HG03558 (cell line): ENCODE measurements at regions not wholly inside any gene's neighbourhood (a gene's known extent, or its start where the extent isn't known, plus 50 kb on each side); places are given as distances from the start of the nearest gene placed in this dataset.
"Not testable (repeated sequence)": the region's sequence is repeated elsewhere in the genome, so short reads cannot be mapped to it uniquely, and the experiment has no call there.

Source experiments
- ATAC-seq: cut with Tn5 transposase; IDR thresholded peaks from one replicate; pipeline ENCODE4 v1.9.1; 2021; ENCODE audit warnings: moderate number of reproducible peaks; ENCODE audit not compliant: unreplicated experiment; ENCODE audit errors: extremely low read depth

GRCh38 chr6:165178056-165178455 lies 131.3 kb downstream of the C6orf118 start:
- ATAC-seq, result no peak

GRCh38 chr6:165173484-165173883 lies 135.9 kb downstream of the C6orf118 start:
- no peak for ATAC-seq

- no peak for ATAC-seq
Measured at GRCh38 chr6:165167861-165168260, 141.5 kb downstream of the C6orf118 start.

GRCh38 chr6:165167311-165167710 lies 142.1 kb downstream of the C6orf118 start:
- ATAC-seq, result no peak

- ATAC-seq, result no peak
Measured at GRCh38 chr6:165163519-165163918, 145.9 kb downstream of the C6orf118 start.

- no peak for ATAC-seq
Measured at GRCh38 chr6:165159460-165159859, 149.9 kb downstream of the C6orf118 start.

- no peak for ATAC-seq
Measured at GRCh38 chr6:165146456-165146855, 162.9 kb downstream of the C6orf118 start.

- no peak for ATAC-seq
Measured at GRCh38 chr6:165135889-165136288, 173.5 kb downstream of the C6orf118 start.

- no peak for ATAC-seq
Measured at GRCh38 chr6:165129086-165129485, 180.3 kb downstream of the C6orf118 start.

GRCh38 chr6:165127743-165128142 lies 181.7 kb downstream of the C6orf118 start:
- ATAC-seq, result not testable (repeated sequence)

GRCh38 chr6:165124681-165125080 lies 184.7 kb downstream of the C6orf118 start:
- ATAC-seq, result not testable (repeated sequence)

GRCh38 chr6:165119231-165120020 lies 190.0 kb downstream of the C6orf118 start:
- no peak for ATAC-seq

GRCh38 chr6:165118736-165119135 lies 190.7 kb downstream of the C6orf118 start:
- no peak for ATAC-seq

GRCh38 chr6:165117806-165118205 lies 191.6 kb downstream of the C6orf118 start:
- ATAC-seq, result no peak

GRCh38 chr6:165117121-165117520 lies 192.3 kb downstream of the C6orf118 start:
- ATAC-seq, result no peak

GRCh38 chr6:165110860-165111259 lies 198.5 kb downstream of the C6orf118 start:
- ATAC-seq, result no peak

GRCh38 chr6:165109011-165109410 lies 200.4 kb downstream of the C6orf118 start:
- ATAC-seq, result no peak

GRCh38 chr6:165106261-165106660 lies 203.1 kb downstream of the C6orf118 start:
- no peak for ATAC-seq

GRCh38 chr6:165098165-165098564 lies 211.2 kb downstream of the C6orf118 start:
- ATAC-seq, result no peak

GRCh38 chr6:165096868-165097267 lies 212.5 kb downstream of the C6orf118 start:
- no peak for ATAC-seq

- ATAC-seq, result no peak
Measured at GRCh38 chr6:165096209-165096608, 213.2 kb downstream of the C6orf118 start.

GRCh38 chr6:165092881-165093595 lies 216.4 kb downstream of the C6orf118 start:
- no peak for ATAC-seq
